OCI-LY7 (cell line): ENCODE measurements at regions not wholly inside any gene's neighbourhood (a gene's known extent, or its start where the extent isn't known, plus 50 kb on each side); places are given as distances from the start of the nearest gene placed in this dataset.

Experiments used
- EZH2phosphoT487 ChIP-seq: fragments of 200-600 bp; sonication (generic); IDR thresholded peaks from 2 replicates; pipeline ENCODE4 v1.6.1; 2018; ENCODE audit warnings: low read depth, borderline replicate concordance, mild to moderate bottlenecking, mixed run types, antibody characterized with exemption, low read length, moderate library complexity, mixed read lengths
- TF ChIP-seq, protein P1 (sequence below): fragments of 200-600 bp; sonication (generic); conservative IDR thresholded peaks from 2 replicates; pipeline ENCODE4 v1.5.1; 2014; ENCODE audit warnings: mild to moderate bottlenecking, antibody characterized with exemption, low read length, moderate library complexity, mixed read lengths

DNA sequence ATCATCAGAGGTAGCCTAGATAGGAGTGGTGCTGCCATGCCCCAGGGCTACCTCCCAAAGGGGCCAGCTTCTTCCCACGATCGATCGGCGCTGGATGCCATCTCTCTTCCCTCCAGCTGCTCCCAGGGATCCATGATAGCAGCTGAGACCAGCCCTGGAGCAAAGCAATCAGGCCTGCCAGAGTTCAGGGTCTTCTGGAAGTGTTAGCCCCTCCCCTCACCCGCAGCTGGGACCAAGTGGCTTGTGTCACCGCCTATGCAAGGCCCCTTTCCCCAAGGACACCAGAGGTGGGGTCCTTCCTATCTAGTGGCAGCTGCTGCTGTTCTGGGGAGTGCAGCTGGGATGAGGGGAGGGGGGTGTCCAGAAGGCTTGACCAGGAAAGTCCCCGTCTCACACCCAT is 87.0 kb downstream of the IRF2BPL start:
- TF ChIP-seq, protein P1, sequence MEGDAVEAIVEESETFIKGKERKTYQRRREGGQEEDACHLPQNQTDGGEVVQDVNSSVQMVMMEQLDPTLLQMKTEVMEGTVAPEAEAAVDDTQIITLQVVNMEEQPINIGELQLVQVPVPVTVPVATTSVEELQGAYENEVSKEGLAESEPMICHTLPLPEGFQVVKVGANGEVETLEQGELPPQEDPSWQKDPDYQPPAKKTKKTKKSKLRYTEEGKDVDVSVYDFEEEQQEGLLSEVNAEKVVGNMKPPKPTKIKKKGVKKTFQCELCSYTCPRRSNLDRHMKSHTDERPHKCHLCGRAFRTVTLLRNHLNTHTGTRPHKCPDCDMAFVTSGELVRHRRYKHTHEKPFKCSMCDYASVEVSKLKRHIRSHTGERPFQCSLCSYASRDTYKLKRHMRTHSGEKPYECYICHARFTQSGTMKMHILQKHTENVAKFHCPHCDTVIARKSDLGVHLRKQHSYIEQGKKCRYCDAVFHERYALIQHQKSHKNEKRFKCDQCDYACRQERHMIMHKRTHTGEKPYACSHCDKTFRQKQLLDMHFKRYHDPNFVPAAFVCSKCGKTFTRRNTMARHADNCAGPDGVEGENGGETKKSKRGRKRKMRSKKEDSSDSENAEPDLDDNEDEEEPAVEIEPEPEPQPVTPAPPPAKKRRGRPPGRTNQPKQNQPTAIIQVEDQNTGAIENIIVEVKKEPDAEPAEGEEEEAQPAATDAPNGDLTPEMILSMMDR, result no peak
- no peak for TF ChIP-seq EZH2phosphoT487
